ENCODE measurements at regions not wholly inside any gene's neighbourhood (a gene's known extent, or its start where the extent isn't known, plus 50 kb on each side); places are given as distances from the start of the nearest gene placed in this dataset.

DNA sequence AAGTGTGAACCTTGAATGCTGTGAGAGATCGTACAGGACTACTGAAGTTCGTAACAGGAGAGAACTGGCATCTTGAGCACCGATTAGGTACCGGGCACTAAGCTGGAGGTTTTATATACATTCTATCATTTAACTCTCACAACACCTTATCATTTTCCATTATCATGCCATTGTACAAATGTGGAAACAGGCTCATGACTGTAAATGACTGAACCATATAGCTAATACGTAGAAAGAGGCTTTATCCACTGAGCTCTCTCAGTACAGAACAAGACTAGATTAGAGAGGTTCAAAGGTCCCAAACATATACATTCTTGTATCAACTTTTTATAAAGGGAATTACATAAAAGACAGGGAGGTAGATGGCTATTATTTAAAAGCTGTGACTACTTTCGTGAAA is 130.6 kb downstream of the CEP57L1 start:
- no peak for DNase-seq

GRCh38 chr6:109224994-109225393 is 129.7 kb downstream of the CEP57L1 start:
- DNase-seq, result no peak

DNA sequence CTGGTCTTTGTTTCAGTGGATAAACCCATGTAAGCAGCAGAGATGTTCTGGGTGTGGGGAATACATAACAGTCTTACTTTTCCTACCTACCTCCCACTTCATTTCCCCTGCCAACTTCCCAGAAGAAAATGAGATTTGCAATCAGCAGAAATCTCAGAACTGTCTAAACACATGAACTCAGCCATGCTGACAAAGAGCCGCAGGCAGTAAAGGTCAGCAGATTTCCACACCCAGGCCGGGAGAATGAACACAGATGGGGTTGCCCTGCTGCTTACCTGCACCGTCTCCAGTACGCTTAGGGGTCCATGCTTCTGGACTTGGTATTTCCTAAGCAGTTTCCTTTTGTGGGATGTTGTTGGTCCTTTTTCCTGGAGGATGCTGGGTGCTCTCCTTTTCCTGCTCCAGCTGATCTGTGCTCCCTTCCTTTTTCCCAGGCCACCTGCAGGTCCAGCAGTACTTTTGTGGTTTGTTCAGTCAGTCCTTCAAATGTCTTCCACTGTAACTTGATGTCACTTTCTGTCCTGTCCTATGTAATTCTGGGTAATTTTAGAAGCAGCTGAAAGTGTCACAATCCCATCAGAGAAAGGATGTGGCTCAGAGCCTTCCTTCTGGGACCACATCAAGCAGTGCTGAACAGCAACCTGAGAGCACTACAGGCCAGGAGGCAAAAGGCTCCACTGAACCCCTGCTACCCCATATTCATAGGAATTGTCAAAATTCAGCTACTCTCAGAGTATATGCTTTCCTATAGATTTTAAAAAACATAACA is 129.0 kb downstream of the CEP57L1 start:
- DNase-seq, result no peak

GRCh38 chr6:109222848-109223247 is 127.5 kb downstream of the CEP57L1 start:
- DNase-seq, result no peak

- no peak for DNase-seq
These were observed 126.4 kb downstream of the CEP57L1 start for GRCh38 chr6:109221543-109222195.
